Epithelial cell of proximal tubule (primary cell): ENCODE measurements at regions not wholly inside any gene's neighbourhood (a gene's known extent, or its start where the extent isn't known, plus 50 kb on each side); places are given as distances from the start of the nearest gene placed in this dataset.

ENCODE experiments used
- DNase-seq: peaks from one replicate; pipeline ENCODE4 v3.0.0-alpha.2; 2011; ENCODE audit warnings: low read depth
- H3K4me3 ChIP-seq: 2 replicates; pipeline ENCODE4 v1.5.1; 2011; ENCODE audit warnings: low read depth, mild to moderate bottlenecking, low read length
- TF ChIP-seq, protein P1 (sequence below): conservative IDR thresholded peaks from 2 replicates; pipeline ENCODE4 v1.5.1; 2012; ENCODE audit warnings: low read depth, mild to moderate bottlenecking, low read length

DNA sequence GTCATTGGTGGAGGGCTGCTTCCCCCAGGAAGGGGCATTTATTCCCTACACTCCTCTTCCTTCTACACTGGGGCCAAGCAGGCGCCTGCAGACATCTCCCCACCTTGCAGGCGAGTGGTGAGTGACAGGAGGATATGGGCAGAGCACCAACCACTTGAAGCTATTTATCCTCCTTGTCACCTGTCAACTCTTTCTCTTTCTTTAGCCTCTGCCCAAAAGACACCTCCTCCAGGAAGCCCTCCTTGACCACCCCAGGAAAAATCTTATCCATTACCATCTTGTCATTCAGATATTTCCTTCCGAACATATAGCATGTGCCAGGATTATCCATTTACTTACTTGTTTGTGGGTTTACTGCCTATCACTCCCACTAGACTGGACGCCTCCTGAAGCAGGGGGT is 362.4 kb downstream of the MN1 start:
- TF ChIP-seq, protein P1, sequence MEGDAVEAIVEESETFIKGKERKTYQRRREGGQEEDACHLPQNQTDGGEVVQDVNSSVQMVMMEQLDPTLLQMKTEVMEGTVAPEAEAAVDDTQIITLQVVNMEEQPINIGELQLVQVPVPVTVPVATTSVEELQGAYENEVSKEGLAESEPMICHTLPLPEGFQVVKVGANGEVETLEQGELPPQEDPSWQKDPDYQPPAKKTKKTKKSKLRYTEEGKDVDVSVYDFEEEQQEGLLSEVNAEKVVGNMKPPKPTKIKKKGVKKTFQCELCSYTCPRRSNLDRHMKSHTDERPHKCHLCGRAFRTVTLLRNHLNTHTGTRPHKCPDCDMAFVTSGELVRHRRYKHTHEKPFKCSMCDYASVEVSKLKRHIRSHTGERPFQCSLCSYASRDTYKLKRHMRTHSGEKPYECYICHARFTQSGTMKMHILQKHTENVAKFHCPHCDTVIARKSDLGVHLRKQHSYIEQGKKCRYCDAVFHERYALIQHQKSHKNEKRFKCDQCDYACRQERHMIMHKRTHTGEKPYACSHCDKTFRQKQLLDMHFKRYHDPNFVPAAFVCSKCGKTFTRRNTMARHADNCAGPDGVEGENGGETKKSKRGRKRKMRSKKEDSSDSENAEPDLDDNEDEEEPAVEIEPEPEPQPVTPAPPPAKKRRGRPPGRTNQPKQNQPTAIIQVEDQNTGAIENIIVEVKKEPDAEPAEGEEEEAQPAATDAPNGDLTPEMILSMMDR: no peak
- no peak overlapping the region for H3K4me3 ChIP-seq
- no peak for DNase-seq

DNA sequence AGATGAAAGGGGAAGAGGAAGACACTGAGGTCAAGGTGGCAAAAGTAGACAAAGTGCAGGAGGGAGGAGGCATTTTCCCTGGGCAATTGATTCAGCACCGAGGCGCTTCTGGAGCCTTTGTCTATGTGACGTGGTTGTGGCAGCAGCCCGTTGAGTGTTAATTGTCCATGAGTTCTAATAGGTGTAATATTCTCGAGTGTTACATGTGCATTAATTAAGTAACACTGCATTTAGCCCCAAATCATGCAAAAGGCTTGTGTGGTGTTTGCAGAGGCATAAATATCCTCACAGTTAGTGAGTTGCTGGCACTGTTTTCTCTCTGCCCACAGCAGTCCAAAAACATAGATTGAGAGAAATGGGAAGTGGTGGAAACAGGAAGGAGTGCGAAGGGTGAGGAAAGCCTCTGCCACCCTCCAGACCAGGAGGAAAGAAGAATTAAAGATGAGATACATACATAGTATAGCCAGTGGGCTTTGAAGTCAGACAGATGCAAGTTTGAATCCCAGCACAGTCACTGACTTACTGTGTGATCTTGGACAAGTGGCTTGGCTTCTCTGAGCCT is 361.2 kb downstream of the MN1 start:
- no peak for DNase-seq
- no peak overlapping the region for H3K4me3 ChIP-seq
- TF ChIP-seq, protein P1: no peak

DNA sequence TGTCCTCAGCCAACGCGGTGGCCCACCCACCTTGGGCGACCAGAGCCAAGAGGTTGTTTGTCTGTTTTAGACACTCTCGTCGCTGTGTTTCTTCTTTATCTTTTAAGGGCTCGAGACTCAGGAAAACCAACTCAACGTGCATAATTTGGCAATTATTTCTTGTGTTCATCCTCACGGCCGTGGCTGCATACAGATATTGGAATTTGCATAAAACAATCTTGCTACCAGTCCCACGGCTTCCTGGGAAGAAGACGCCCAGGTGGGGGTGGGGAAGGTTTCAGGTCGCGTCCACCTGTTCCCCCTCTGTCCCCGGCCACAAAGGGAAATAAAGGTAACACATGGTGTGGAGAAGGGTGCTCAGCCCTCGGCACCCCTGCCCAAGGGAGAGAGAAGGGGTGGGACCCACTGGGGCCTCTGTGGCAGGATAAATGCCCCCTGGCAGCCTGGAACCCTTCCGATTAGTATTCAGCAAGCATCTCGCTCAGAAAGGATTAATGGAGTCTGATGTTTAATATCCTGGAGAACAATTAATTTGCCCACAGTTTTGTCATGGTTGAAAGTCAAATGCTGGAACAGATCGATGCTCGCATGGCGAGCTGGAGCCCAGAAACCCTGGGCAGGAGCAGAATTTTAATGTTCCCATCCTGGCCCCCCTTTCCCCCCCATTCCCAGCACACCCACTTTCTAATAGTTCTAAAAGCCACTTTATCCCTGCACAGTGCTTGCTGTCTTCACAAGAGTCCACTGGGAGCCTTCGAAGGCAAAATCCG is 359.7 kb downstream of the MN1 start:
- H3K4me3 ChIP-seq: no peak overlapping the region
- TF ChIP-seq, protein P1: no peak
- no peak for DNase-seq

DNA sequence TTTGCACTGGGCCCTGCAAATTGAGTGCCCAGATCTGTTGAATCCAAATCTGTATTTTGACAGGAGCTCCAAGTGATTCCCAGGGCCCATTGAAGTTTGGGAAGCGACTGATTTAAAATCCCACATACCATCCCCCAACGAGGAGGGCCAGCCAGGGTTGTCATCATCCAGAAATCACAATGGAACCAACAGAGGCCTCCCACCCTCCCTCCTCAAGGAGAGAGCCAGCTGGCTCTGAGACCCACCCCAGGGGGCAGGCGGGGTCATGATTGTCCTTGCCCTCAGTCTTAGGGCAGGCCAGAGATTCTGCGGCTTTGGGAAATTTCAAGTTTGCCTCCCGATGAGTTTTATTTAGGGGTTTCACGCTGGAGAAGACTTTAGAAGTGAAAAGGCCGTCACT is 358.2 kb downstream of the MN1 start:
- TF ChIP-seq, protein P1: no peak
- DNase-seq: no peak
- H3K4me3 ChIP-seq: no peak overlapping the region

DNA sequence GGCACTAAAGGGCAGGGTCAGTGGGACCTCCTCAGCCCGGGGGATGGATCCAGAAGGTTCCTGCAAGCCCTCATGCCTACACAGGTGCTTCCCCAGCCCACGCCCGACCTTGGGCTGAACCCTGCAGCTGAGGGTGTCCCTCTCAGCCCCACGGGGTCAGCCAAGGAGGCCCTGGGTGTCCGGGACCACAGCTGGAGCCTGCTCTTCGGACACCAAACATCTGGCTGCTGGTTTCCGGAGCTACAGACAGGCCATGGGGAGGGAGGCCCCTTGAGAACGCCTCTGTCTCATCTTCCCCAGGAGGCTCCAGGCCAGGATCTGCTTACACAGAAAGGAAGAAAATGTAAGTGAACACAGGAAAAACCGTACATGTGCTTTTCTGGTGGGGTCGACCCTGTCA is 355.7 kb downstream of the MN1 start:
- no peak overlapping the region for H3K4me3 ChIP-seq
- no peak for DNase-seq
- TF ChIP-seq, protein P1: no peak

- TF ChIP-seq, protein P1: no peak
- H3K4me3 ChIP-seq: no peak overlapping the region
- no peak for DNase-seq
Measured at GRCh38 chr22:27447289-27447688, 354.3 kb downstream of the MN1 start.

- no peak overlapping the region for H3K4me3 ChIP-seq
- TF ChIP-seq, protein P1: no peak
- DNase-seq: no peak
Measured at GRCh38 chr22:27450448-27450847, 351.1 kb downstream of the MN1 start.
